H9 (cell line): ENCODE measurements at regions not wholly inside any gene's neighbourhood (a gene's known extent, or its start where the extent isn't known, plus 50 kb on each side); places are given as distances from the start of the nearest gene placed in this dataset.

Experiments
- DNase-seq: peaks from one replicate; pipeline ENCODE4 v3.0.0-alpha.2; 2017
- H2AFZ ChIP-seq: one replicate; pipeline ENCODE4 v1.6.1; 2013; ENCODE audit warnings: mild to moderate bottlenecking, low read length, control low read depth, moderate library complexity
- H2AK5ac ChIP-seq: 2 replicates; pipeline ENCODE4 v1.6.1; 2013; ENCODE audit warnings: low read length, control low read depth, mixed read lengths; ENCODE audit not compliant: insufficient read length
- H2BK120ac ChIP-seq: one replicate; pipeline ENCODE4 v1.6.1; 2013; ENCODE audit warnings: low read depth, mild to moderate bottlenecking, low read length, control low read depth, inconsistent platforms; ENCODE audit not compliant: poor library complexity, severe bottlenecking
- H2BK12ac ChIP-seq: 2 replicates; pipeline ENCODE4 v1.6.1; 2013; ENCODE audit warnings: low read length, control low read depth, mixed read lengths, low read depth; ENCODE audit not compliant: insufficient read length
- H2BK15ac ChIP-seq: 2 replicates; pipeline ENCODE4 v1.6.1; 2013; ENCODE audit warnings: low read depth, low read length, control low read depth
- H2BK20ac ChIP-seq: one replicate; pipeline ENCODE4 v1.6.1; 2013; ENCODE audit warnings: low read depth, mild to moderate bottlenecking, low read length, control low read depth, inconsistent platforms; ENCODE audit not compliant: poor library complexity, severe bottlenecking
- H2BK5ac ChIP-seq: 2 replicates; pipeline ENCODE4 v1.6.1; 2013; ENCODE audit warnings: low read length, control low read depth, mixed read lengths; ENCODE audit not compliant: insufficient read length
- H3K14ac ChIP-seq: 2 replicates; pipeline ENCODE4 v1.6.1; 2013; ENCODE audit warnings: low read length, control low read depth; ENCODE audit not compliant: insufficient read depth
- H3K18ac ChIP-seq: 2 replicates; pipeline ENCODE4 v1.6.1; 2013; ENCODE audit warnings: low read depth, mild to moderate bottlenecking, mixed read lengths, low read length, control low read depth; ENCODE audit not compliant: insufficient read length
- H3K23ac ChIP-seq: 2 replicates; pipeline ENCODE4 v1.6.1; 2013; ENCODE audit warnings: low read length, control low read depth, mixed read lengths, low read depth; ENCODE audit not compliant: insufficient read length
- H3K23me2 ChIP-seq: 2 replicates; pipeline ENCODE4 v1.6.1; 2013; ENCODE audit warnings: low read depth, mild to moderate bottlenecking, mixed read lengths, low read length, control low read depth; ENCODE audit not compliant: insufficient read length, poor library complexity, severe bottlenecking
- H3K27ac ChIP-seq: 2 replicates; pipeline ENCODE4 v1.5.1; 2013; ENCODE audit warnings: low read length, control low read depth, mixed read lengths, low read depth; ENCODE audit not compliant: insufficient read length
- H3K27me3 ChIP-seq: 2 replicates; pipeline ENCODE4 v1.6.1; 2013; ENCODE audit warnings: low read length, control low read depth, inconsistent platforms; ENCODE audit not compliant: insufficient read depth
- H3K4ac ChIP-seq: 2 replicates; pipeline ENCODE4 v1.6.1; 2013; ENCODE audit warnings: low read depth, mild to moderate bottlenecking, control low read depth, inconsistent platforms, low read length, moderate library complexity
- H3K4me1 ChIP-seq: 2 replicates; pipeline ENCODE4 v1.6.1; 2013; ENCODE audit warnings: low read length, control low read depth, inconsistent platforms; ENCODE audit not compliant: insufficient read depth
- H3K4me2 ChIP-seq: 2 replicates; pipeline ENCODE4 v1.6.1; 2013; ENCODE audit warnings: low read length, control low read depth, mixed read lengths; ENCODE audit not compliant: insufficient read length, insufficient read depth
- H3K56ac ChIP-seq: 2 replicates; pipeline ENCODE4 v1.6.1; 2013; ENCODE audit warnings: low read depth, mild to moderate bottlenecking, mixed read lengths, low read length, control low read depth; ENCODE audit not compliant: insufficient read length
- H3K79me1 ChIP-seq: 2 replicates; pipeline ENCODE4 v1.6.1; 2013; ENCODE audit warnings: low read depth, mild to moderate bottlenecking, moderate library complexity, low read length, control low read depth, inconsistent platforms; ENCODE audit not compliant: insufficient read depth, poor library complexity, severe bottlenecking
- H3K79me2 ChIP-seq: 2 replicates; pipeline ENCODE4 v1.6.1; 2013; ENCODE audit warnings: low read length, control low read depth, inconsistent platforms; ENCODE audit not compliant: insufficient read depth
- H3K9ac ChIP-seq: 2 replicates; pipeline ENCODE4 v1.6.1; 2013; ENCODE audit warnings: low read length, control low read depth, mixed read lengths; ENCODE audit not compliant: insufficient read length; ENCODE audit errors: extremely low read depth
- H3K9me3 ChIP-seq: one replicate; pipeline ENCODE4 v1.6.1; 2013; ENCODE audit warnings: low read depth, low read length, inconsistent platforms; ENCODE audit not compliant: control insufficient read depth
- H3T11ph ChIP-seq: one replicate; pipeline ENCODE4 v1.6.1; 2013; ENCODE audit warnings: mild to moderate bottlenecking, low read length, control low read depth, inconsistent platforms
- H4K20me1 ChIP-seq: one replicate; pipeline ENCODE4 v1.6.1; 2013; ENCODE audit not compliant: control insufficient read depth, insufficient read length, insufficient read depth
- H4K5ac ChIP-seq: 2 replicates; pipeline ENCODE4 v1.6.1; 2013; ENCODE audit warnings: low read depth, mild to moderate bottlenecking, mixed read lengths, low read length, control low read depth; ENCODE audit not compliant: insufficient read length
- H4K8ac ChIP-seq: replicated peaks from 2 replicates; pipeline ENCODE4 v1.6.1; 2013; ENCODE audit warnings: low read length, control low read depth, mixed read lengths, low read depth; ENCODE audit not compliant: insufficient read length
- H4K91ac ChIP-seq: 2 replicates; pipeline ENCODE4 v1.6.1; 2013; ENCODE audit warnings: low read depth, mild to moderate bottlenecking, moderate library complexity, mixed read lengths, low read length, control low read depth; ENCODE audit not compliant: insufficient read length
- H3K27ac Mint-ChIP-seq, 3 experiments: 2 replicates in 2 of 3; 3 replicates in 1 of 3; pipeline ENCODE4 v1.8.0; 2020 to 2021; ENCODE audit warnings: mixed read lengths in 3 of 3, mild to moderate bottlenecking in 1 of 3, moderate library complexity in 1 of 3
- H3K27me3 Mint-ChIP-seq: 2 replicates; pipeline ENCODE4 v1.8.0; 2021; ENCODE audit warnings: low read depth, mild to moderate bottlenecking, moderate library complexity, mixed read lengths
- H3K36me3 Mint-ChIP-seq, 3 experiments: 2 replicates in 2 of 3; 3 replicates in 1 of 3; pipeline ENCODE4 v1.8.0; 2020 to 2021; ENCODE audit warnings: low read depth in 3 of 3, mixed read lengths in 3 of 3; ENCODE audit not compliant: insufficient read depth in 1 of 3
- H3K4me1 Mint-ChIP-seq, 2 experiments: 2 replicates each; pipeline ENCODE4 v1.8.0; 2020; ENCODE audit warnings: mixed read lengths in 2 of 2
- H3K4me3 Mint-ChIP-seq, 2 experiments: 2 replicates in 1 of 2; 3 replicates in 1 of 2; pipeline ENCODE4 v1.8.0; 2020 to 2021; ENCODE audit warnings: mild to moderate bottlenecking in 2 of 2, mixed read lengths in 2 of 2, moderate library complexity in 1 of 2
- H3K9me3 Mint-ChIP-seq, 2 experiments: 2 replicates in 1 of 2; 3 replicates in 1 of 2; pipeline ENCODE4 v1.8.0; 2020; ENCODE audit warnings: mild to moderate bottlenecking in 2 of 2, mixed read lengths in 2 of 2, moderate library complexity in 1 of 2
- WGBS: extraction: QIAGEN DNeasy Blood & Tissue Kit; methylation state at CpG from one replicate; pipeline ENCODE4 v1.1.7; 2013; ENCODE audit warnings: missing lambda C conversion rate, low lambda C conversion rate, mixed read lengths; ENCODE audit not compliant: insufficient read length; ENCODE audit errors: extremely low coverage; 5-methylcytosine and 5-hydroxymethylcytosine counted together
- TF ChIP-seq, protein P1 (sequence below): fragments of 200-600 bp; sonication (generic); conservative IDR thresholded peaks from 3 replicates; pipeline ENCODE4 v1.8.0; 2021; ENCODE audit warnings: antibody characterized with exemption, mild to moderate bottlenecking

DNA sequence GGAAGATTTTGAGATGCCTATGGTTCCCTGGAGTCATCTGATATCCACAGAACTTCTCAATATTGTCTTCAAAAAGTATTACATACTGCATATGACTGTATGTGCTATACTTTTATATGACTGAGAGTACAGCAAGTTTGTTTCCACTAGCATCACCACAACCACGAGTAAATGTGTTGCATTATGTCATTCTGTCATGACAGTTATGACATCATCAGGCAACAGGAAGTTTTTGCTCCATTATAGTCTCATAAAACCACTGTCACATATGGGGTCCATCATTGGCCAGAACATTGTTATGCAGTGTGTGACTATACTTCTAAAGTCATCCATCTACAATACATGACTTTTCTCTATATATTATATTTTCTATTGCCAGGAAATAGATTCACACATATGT lies 831.7 kb downstream of the SEMA5A start:
- TF ChIP-seq, protein P1, sequence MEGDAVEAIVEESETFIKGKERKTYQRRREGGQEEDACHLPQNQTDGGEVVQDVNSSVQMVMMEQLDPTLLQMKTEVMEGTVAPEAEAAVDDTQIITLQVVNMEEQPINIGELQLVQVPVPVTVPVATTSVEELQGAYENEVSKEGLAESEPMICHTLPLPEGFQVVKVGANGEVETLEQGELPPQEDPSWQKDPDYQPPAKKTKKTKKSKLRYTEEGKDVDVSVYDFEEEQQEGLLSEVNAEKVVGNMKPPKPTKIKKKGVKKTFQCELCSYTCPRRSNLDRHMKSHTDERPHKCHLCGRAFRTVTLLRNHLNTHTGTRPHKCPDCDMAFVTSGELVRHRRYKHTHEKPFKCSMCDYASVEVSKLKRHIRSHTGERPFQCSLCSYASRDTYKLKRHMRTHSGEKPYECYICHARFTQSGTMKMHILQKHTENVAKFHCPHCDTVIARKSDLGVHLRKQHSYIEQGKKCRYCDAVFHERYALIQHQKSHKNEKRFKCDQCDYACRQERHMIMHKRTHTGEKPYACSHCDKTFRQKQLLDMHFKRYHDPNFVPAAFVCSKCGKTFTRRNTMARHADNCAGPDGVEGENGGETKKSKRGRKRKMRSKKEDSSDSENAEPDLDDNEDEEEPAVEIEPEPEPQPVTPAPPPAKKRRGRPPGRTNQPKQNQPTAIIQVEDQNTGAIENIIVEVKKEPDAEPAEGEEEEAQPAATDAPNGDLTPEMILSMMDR: no peak
- H3K79me2 ChIP-seq: no peaks in the 10 kb centered on the region
- H3K27me3 Mint-ChIP-seq: no peaks in the 10 kb centered on the region

More for the DNA sequence above, 831.7 kb downstream of the SEMA5A start:
- Histone ChIP-seq H2AFZ (no peak overlapping the region), H3K23me2 (no peaks in the 10 kb centered on the region), H3K27me3 (no peaks in the 10 kb centered on the region), H3K56ac (no peak overlapping the region), H3K14ac (no peak overlapping the region), H2BK5ac (no peak overlapping the region), H2BK120ac (no peak overlapping the region), H2BK20ac (no peak overlapping the region), H3K9me3 (no peaks in the 10 kb centered on the region), H4K8ac (no peak overlapping the region), H3K4ac (no peak overlapping the region), H4K20me1 (no peaks in the 10 kb centered on the region), H3K23ac (no peak overlapping the region), H3K27ac (no peak overlapping the region), H4K91ac (no peak overlapping the region), H3K18ac (no peak overlapping the region), H4K5ac (no peak overlapping the region), H3K4me2 (no peak overlapping the region), H2AK5ac (no peak overlapping the region), H2BK12ac (no peak overlapping the region), H3K9ac (no peak overlapping the region), H2BK15ac (no peak overlapping the region), H3T11ph (no peak overlapping the region), H3K79me1 (no peaks in the 10 kb centered on the region), H3K4me1 (no peaks in the 10 kb centered on the region)
- no peak overlapping the region for H3K27ac Mint-ChIP-seq
- H3K9me3 Mint-ChIP-seq: 0 out of 5 replicates have a peak, but pooled peaks cover 2 to 5% of the 10 kb centered on the region in 2 experiments
- no peak overlapping the region for H3K4me3 Mint-ChIP-seq
- H3K4me1 Mint-ChIP-seq: no peaks in the 10 kb centered on the region
- no peak for DNase-seq
- H3K36me3 Mint-ChIP-seq: no peaks in the 10 kb centered on the region
- WGBS: no CpG with 5 or more reads among the region's 1 CpG
